Right atrium auricular region (tissue), 2 donors: ENCODE measurements at regions not wholly inside any gene's neighbourhood (a gene's known extent, or its start where the extent isn't known, plus 50 kb on each side); places are given as distances from the start of the nearest gene placed in this dataset.

Experiments used
- DNase-seq: peaks from one replicate; pipeline ENCODE4 v3.0.0-alpha.2; 2019; ENCODE audit warnings: low spot score
- H3K27ac ChIP-seq, 2 donors: fragments of 200-600 bp; sonication (generic); 1 replicate in 1 of 2; 2 replicates in 1 of 2; pipeline ENCODE4 v1.5.1; 2016 to 2019
- H3K27me3 ChIP-seq, 2 donors: fragments of 200-600 bp; sonication (generic); one replicate each; pipeline versions ENCODE4 v1.5.1 to v1.6.0; 2017 to 2019
- H3K36me3 ChIP-seq: fragments of 200-600 bp; sonication (generic); one replicate; pipeline ENCODE4 v1.5.1; 2016
- H3K4me1 ChIP-seq, 2 donors: fragments of 200-600 bp; sonication (generic); one replicate each; pipeline versions ENCODE4 v1.5.1 to v1.6.0; 2017 to 2019
- H3K4me3 ChIP-seq, 2 donors: fragments of 200-600 bp; sonication (generic); 1 replicate in 1 of 2; 2 replicates in 1 of 2; pipeline ENCODE4 v1.5.1; 2017 to 2019; ENCODE audit warnings: mild to moderate bottlenecking in 1 of 2, moderate library complexity in 1 of 2
- H3K9me3 ChIP-seq, 2 donors: fragments of 200-600 bp; sonication (generic); one replicate each; pipeline ENCODE4 v1.5.1; 2019
- TF ChIP-seq, protein P1 (sequence below), 2 donors: fragments of 200-600 bp; sonication (generic); IDR thresholded peaks; one replicate each; pipeline ENCODE4 v1.5.1; 2019; ENCODE audit warnings: antibody characterized with exemption in 2 of 2

DNA sequence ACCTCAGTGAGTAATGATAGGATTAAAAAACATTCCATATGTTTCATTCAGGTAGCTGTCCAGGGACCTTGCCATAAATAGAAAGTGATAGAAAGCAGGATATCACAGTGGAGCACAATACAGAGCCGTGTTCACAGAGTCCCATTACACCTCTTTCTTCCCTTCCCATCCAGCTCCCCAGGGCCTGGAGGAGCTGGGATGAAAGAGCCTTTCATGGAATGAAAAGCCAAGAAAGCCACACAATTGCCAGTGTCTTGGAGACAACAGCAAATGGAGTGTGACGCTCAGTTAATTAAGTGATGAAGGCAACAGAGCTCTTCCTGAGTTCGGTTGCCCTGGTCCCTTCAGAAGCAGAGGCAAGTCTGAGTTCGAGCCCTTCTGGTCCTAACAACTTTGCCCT lies 387.3 kb upstream of the PLXNA2 start:
- DNase-seq, result no peak
- H3K36me3 ChIP-seq, result no peaks in the 10 kb centered on the region
- no peaks in the 10 kb centered on the region for H3K27me3 ChIP-seq
- no peaks in the 10 kb centered on the region for H3K9me3 ChIP-seq
- H3K4me1 ChIP-seq, result no peaks in the 10 kb centered on the region
- H3K27ac ChIP-seq, result no peak overlapping the region
- TF ChIP-seq, protein P1, sequence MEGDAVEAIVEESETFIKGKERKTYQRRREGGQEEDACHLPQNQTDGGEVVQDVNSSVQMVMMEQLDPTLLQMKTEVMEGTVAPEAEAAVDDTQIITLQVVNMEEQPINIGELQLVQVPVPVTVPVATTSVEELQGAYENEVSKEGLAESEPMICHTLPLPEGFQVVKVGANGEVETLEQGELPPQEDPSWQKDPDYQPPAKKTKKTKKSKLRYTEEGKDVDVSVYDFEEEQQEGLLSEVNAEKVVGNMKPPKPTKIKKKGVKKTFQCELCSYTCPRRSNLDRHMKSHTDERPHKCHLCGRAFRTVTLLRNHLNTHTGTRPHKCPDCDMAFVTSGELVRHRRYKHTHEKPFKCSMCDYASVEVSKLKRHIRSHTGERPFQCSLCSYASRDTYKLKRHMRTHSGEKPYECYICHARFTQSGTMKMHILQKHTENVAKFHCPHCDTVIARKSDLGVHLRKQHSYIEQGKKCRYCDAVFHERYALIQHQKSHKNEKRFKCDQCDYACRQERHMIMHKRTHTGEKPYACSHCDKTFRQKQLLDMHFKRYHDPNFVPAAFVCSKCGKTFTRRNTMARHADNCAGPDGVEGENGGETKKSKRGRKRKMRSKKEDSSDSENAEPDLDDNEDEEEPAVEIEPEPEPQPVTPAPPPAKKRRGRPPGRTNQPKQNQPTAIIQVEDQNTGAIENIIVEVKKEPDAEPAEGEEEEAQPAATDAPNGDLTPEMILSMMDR (IDR thresholded peaks at IDR 0.05), result no peak
- H3K4me3 ChIP-seq, result no peak overlapping the region

DNA sequence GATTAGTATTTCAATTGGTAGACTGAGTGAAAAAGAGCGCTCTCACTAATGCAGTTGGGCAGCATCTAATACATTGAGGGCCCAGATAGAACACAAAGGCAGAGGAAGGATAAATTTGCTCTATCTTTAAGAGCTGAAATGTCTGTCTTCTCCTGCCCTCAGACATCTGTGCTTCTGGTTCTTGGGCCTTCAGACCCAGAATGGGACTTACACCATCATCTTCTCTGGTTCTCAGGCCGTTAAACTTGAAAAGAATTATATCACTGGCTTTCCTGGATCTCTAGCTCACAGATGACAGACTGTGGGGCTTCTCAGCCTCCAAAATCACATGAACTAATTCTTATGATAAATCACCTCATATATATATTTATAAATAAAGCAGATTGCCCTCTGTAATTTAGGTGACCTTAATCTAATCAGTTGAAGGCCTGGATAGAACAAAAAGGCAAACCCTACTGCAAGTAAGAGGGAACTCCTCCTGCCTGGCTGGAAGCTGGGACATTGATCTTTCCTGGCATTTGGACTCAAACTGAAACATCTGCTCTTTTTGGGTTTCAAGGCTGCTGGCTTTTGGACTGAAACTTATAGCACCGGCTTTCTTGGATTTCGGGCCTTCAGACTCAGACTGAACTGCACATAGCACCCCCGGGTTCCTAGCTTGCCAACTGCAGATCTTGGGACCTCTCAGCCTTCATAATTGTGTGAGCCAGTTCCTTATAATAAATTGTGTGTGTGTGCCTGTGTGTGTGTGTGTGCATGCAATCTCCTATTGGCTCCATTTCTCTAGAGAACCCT lies 390.4 kb upstream of the PLXNA2 start:
- no peak overlapping the region for H3K4me3 ChIP-seq
- TF ChIP-seq, protein P1 (IDR thresholded peaks at IDR 0.05), result no peak
- H3K27me3 ChIP-seq, result no peaks in the 10 kb centered on the region
- no peaks in the 10 kb centered on the region for H3K36me3 ChIP-seq
- DNase-seq, result no peak
- no peak overlapping the region for H3K27ac ChIP-seq
- H3K9me3 ChIP-seq, result no peaks in the 10 kb centered on the region
- no peaks in the 10 kb centered on the region for H3K4me1 ChIP-seq

DNA sequence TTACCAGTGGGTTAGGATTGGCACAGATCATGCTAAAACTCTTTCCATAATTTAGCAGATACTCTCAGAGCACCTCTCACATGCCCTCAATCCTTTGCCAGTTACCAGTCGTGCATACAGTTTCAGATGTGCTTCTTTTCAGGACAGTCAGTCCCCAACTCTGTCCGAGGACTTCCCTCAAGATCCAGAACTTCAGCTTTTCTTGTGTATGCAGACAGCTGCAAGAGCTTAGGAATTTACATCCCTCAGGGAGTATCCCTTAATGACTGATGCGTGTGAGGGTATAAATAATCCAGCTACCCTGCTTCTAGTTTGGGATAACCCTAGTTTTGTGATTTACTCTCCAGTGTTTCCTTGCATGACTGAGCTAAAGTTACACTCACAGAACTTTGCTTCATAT lies 393.0 kb upstream of the PLXNA2 start:
- H3K9me3 ChIP-seq, result no peaks in the 10 kb centered on the region
- H3K4me1 ChIP-seq, result no peaks in the 10 kb centered on the region
- no peaks in the 10 kb centered on the region for H3K36me3 ChIP-seq
- TF ChIP-seq, protein P1 (IDR thresholded peaks at IDR 0.05), result no peak
- H3K4me3 ChIP-seq, result no peak overlapping the region
- H3K27ac ChIP-seq, result no peak overlapping the region
- H3K27me3 ChIP-seq, result no peaks in the 10 kb centered on the region
- no peak for DNase-seq

DNA sequence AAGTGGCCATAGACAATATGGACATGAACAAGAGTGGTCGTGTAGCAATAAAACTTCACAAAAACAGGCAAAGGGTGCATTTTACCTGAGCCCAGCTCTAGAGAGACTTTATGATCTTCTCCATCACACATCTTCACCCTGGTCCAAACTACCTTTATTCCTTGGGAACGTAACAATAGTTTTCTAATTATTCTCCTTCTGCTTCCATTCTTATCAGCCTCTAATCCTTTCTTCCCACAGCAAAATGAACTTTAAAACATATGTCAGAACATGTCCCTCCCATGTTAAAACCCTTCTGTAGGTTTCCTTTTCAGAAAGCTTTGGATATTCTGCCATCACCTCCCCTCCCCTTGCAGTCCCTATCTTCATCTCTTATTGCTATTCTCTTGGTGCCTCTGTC lies 395.2 kb upstream of the PLXNA2 start:
- no peak overlapping the region for H3K27ac ChIP-seq
- H3K27me3 ChIP-seq, result no peaks in the 10 kb centered on the region
- H3K9me3 ChIP-seq, result no peaks in the 10 kb centered on the region
- H3K36me3 ChIP-seq, result no peaks in the 10 kb centered on the region
- no peak for DNase-seq
- H3K4me3 ChIP-seq, result no peak overlapping the region
- TF ChIP-seq, protein P1 (IDR thresholded peaks at IDR 0.05), result no peak
- H3K4me1 ChIP-seq, result peaks cover 0 to 11% of the 10 kb centered on the region in 2 donors

DNA sequence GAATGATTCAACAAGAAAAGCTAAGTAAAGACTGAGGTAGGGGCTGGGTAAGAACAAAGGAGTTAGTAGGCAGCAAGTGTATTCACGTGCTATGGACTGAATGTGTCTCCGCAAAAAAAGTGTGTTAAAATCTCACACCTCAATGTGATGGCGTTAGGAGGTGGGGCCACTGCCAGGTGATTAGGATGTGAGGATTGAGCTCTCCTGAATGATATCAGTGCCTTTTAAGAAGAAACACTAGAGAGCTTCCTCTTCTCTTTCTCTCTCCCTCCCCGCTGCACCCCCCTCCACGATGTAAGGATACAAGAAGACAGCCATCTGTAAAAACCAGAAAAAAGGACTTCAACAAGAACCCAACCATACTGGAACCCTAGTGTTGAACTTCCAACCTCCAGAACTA lies 396.1 kb upstream of the PLXNA2 start:
- Histone ChIP-seq H3K27me3 (no peaks in the 10 kb centered on the region), H3K4me1 (peaks cover 0 to 11% of the 10 kb centered on the region in 2 donors), H3K9me3 (no peaks in the 10 kb centered on the region), H3K4me3 (no peak overlapping the region), H3K36me3 (no peaks in the 10 kb centered on the region), H3K27ac (no peak overlapping the region)
- TF ChIP-seq, protein P1 (IDR thresholded peaks at IDR 0.05), result no peak
- no peak for DNase-seq
